HG03064 (cell line): ENCODE measurements at regions not wholly inside any gene's neighbourhood (a gene's known extent, or its start where the extent isn't known, plus 50 kb on each side); places are given as distances from the start of the nearest gene placed in this dataset.

Source experiments
- ATAC-seq: cut with Tn5 transposase; IDR thresholded peaks from one replicate; pipeline ENCODE4 v1.9.1; 2021; ENCODE audit warnings: low read depth; ENCODE audit not compliant: unreplicated experiment

GRCh38 chr6:33967966-33968724 is 164.3 kb upstream of the MLN start:
- ATAC-seq: no peak

GRCh38 chr6:33967265-33967767 is 163.5 kb upstream of the MLN start:
- no peak for ATAC-seq

- no peak for ATAC-seq
Measured at GRCh38 chr6:33966536-33966935, 162.7 kb upstream of the MLN start.

GRCh38 chr6:33965766-33966165 is 162.0 kb upstream of the MLN start:
- no peak for ATAC-seq

GRCh38 chr6:33964387-33964786 is 160.6 kb upstream of the MLN start:
- no peak for ATAC-seq

GRCh38 chr6:33963136-33963750 is 159.4 kb upstream of the MLN start:
- no peak for ATAC-seq

- ATAC-seq: no peak
Measured at GRCh38 chr6:33962246-33963027, 158.6 kb upstream of the MLN start.

- ATAC-seq: no peak
Measured at GRCh38 chr6:33961691-33962090, 157.9 kb upstream of the MLN start.

- ATAC-seq: no peak
Measured at GRCh38 chr6:33960345-33961313, 156.8 kb upstream of the MLN start.

GRCh38 chr6:33959661-33960344 is 156.0 kb upstream of the MLN start:
- ATAC-seq: no peak

GRCh38 chr6:33959329-33959651 is 155.5 kb upstream of the MLN start:
- ATAC-seq: no peak

- no peak for ATAC-seq
Measured at GRCh38 chr6:33958526-33959328, 154.9 kb upstream of the MLN start.

GRCh38 chr6:33957892-33958525 is 154.2 kb upstream of the MLN start:
- no peak for ATAC-seq

GRCh38 chr6:33957131-33957891 is 153.5 kb upstream of the MLN start:
- no peak for ATAC-seq

- no peak for ATAC-seq
Measured at GRCh38 chr6:33956206-33956605, 152.4 kb upstream of the MLN start.

GRCh38 chr6:33955566-33955965 is 151.8 kb upstream of the MLN start:
- ATAC-seq: no peak

- no peak for ATAC-seq
Measured at GRCh38 chr6:33954453-33954852, 150.7 kb upstream of the MLN start.

- ATAC-seq: no peak
Measured at GRCh38 chr6:33953171-33953570, 149.4 kb upstream of the MLN start.
